Memory B cell (primary cell): ENCODE measurements at regions not wholly inside any gene's neighbourhood (a gene's known extent, or its start where the extent isn't known, plus 50 kb on each side); places are given as distances from the start of the nearest gene placed in this dataset.
A peak's percentile ranks its signal among the peaks of the same experiment; 100 is the strongest.
"Not testable (repeated sequence)": the region's sequence is repeated elsewhere in the genome, so short reads cannot be mapped to it uniquely, and the experiment has no call there.

ENCODE experiments used
- ATAC-seq: fragments of 150-1000 bp; cut with Tn5 transposase; 2 replicates; pipeline ENCODE4 v1.10.0; 2021; ENCODE audit warnings: low read depth, mild to moderate bottlenecking, moderate library complexity
- DNase-seq, 2 donors: peaks; one replicate each; pipeline ENCODE4 v3.0.0; 2022; ENCODE audit warnings: low spot score in 2 of 2
- H3K27ac Mint-ChIP-seq: one replicate; pipeline ENCODE4 v1.8.0; 2022; ENCODE audit warnings: mild to moderate bottlenecking, moderate library complexity, mixed read lengths
- H3K27me3 Mint-ChIP-seq: one replicate; pipeline ENCODE4 v1.8.0; 2022; ENCODE audit warnings: mixed read lengths
- H3K36me3 Mint-ChIP-seq: one replicate; pipeline ENCODE4 v1.8.0; 2022; ENCODE audit warnings: mild to moderate bottlenecking, mixed read lengths
- H3K4me1 Mint-ChIP-seq: one replicate; pipeline ENCODE4 v1.8.0; 2022; ENCODE audit warnings: mixed read lengths
- H3K4me3 Mint-ChIP-seq: one replicate; pipeline ENCODE4 v1.8.0; 2022; ENCODE audit warnings: mild to moderate bottlenecking, moderate library complexity, mixed read lengths
- H3K9me3 Mint-ChIP-seq: one replicate; pipeline ENCODE4 v1.8.0; 2022; ENCODE audit warnings: mixed read lengths

GRCh38 chr7:28900311-28900710, 57.8 kb downstream of the TRIL start:
- Mint-ChIP-seq H3K4me1 (no peaks in the 10 kb centered on the region), H3K4me3 (no peak overlapping the region), H3K9me3 (no peaks in the 10 kb centered on the region), H3K27me3 (peaks cover 7% of the 10 kb centered on the region), H3K27ac (no peak overlapping the region), H3K36me3 (no peaks in the 10 kb centered on the region)
- no peak for ATAC-seq
- no peak for DNase-seq

DNA sequence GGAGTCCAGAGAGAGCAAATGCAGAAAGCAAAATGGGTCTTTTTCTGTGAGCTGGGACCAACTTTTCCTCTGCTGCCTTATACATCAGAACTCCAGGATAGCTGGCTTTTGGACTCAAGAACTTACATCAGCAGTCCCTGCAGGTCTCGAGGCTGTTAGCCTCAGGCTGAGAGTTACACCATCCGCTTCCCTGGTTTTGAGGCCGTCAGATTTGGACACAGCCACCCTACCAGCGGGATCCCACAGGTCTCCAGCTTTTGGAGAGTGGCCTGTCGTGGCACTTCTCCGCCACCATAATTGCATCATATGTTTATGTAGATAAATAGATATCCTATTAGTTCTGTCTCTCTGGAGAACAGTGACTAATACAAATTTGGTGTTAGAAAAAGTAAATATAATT, 64.2 kb downstream of the TRIL start:
- Mint-ChIP-seq H3K27me3 (peaks cover 7% of the 10 kb centered on the region), H3K4me1 (peaks cover 2% of the 10 kb centered on the region), H3K9me3 (no peaks in the 10 kb centered on the region), H3K27ac (no peak overlapping the region), H3K4me3 (no peak overlapping the region), H3K36me3 (no peaks in the 10 kb centered on the region)
- DNase-seq (no peak), ATAC-seq (no peak)

GRCh38 chr7:28891876-28892234, 66.3 kb downstream of the TRIL start:
- H3K27ac Mint-ChIP-seq, H3K36me3 Mint-ChIP-seq, DNase-seq, H3K9me3 Mint-ChIP-seq, ATAC-seq, H3K4me1 Mint-ChIP-seq, H3K27me3 Mint-ChIP-seq, H3K4me3 Mint-ChIP-seq: not testable (repeated sequence)

GRCh38 chr7:28891192-28891875, 66.8 kb downstream of the TRIL start:
- ATAC-seq (no peak), DNase-seq (no peak)
- Mint-ChIP-seq H3K4me1 (peaks cover 2% of the 10 kb centered on the region), H3K9me3 (peaks cover 1% of the 10 kb centered on the region), H3K36me3 (no peaks in the 10 kb centered on the region), H3K27me3 (peaks cover 8% of the 10 kb centered on the region), H3K4me3 (no peak overlapping the region), H3K27ac (no peak overlapping the region)

DNA sequence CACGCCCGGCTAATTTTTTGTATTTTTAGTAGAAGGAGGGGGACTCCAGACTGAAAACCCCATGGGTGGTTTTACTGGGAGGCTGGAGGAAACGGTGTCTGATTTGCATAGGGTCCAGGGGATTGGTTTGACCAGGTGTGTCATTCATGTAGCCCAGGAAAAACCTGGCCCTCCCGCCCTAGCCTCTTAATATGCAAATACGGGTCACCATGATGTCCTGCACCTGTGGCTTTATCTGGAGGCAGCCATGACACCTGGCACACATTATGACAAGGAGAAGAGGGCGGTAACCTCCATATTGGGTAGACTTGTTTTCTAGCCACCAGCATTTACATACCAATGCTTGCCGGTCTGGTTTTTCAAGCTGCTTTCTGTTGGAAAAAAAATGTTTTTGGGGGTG, 68.0 kb downstream of the TRIL start:
- Mint-ChIP-seq H3K27me3 (peaks cover 9% of the 10 kb centered on the region), H3K36me3 (no peaks in the 10 kb centered on the region), H3K4me1 (peaks cover 2% of the 10 kb centered on the region), H3K27ac (no peak overlapping the region), H3K4me3 (peak overlapping the region; percentile 3), H3K9me3 (peaks cover 1% of the 10 kb centered on the region)
- ATAC-seq = peak; percentile 92
- peak in 1 of 2 donors; percentile 16 for DNase-seq

DNA sequence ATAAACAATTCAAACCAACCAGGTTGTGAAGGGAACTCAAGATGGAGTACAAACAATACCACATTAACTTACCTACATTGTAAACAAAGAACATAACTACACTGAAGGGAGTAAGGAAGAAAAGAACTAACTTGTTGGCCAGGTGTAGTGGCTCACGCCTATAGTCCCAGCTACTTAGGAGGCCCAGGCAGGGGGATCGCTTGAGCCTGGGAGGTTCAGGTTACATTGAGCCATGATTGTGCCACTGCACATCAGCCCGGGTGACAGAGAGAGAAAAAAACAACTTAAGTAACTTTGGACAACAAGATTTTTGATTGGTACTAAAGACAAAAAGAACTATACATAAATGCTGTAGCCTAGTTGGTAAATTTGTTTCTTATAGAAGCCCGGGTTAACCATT, 68.8 kb downstream of the TRIL start:
- Mint-ChIP-seq H3K4me3 (no peak overlapping the region), H3K27ac (no peak overlapping the region), H3K9me3 (peaks cover 1% of the 10 kb centered on the region), H3K36me3 (no peaks in the 10 kb centered on the region), H3K27me3 (peaks cover 9% of the 10 kb centered on the region), H3K4me1 (peaks cover 2% of the 10 kb centered on the region)
- no peak for ATAC-seq
- no peak for DNase-seq

- H3K9me3 Mint-ChIP-seq = peaks cover 1% of the 10 kb centered on the region
- ATAC-seq (no peak), DNase-seq (no peak)
- peaks cover 11% of the 10 kb centered on the region for H3K27me3 Mint-ChIP-seq
- H3K4me3 Mint-ChIP-seq = no peak overlapping the region
- no peak overlapping the region for H3K27ac Mint-ChIP-seq
- H3K4me1 Mint-ChIP-seq = no peaks in the 10 kb centered on the region
- peaks cover 1% of the 10 kb centered on the region for H3K36me3 Mint-ChIP-seq
Observed at GRCh38 chr7:28885771-28886170, 72.4 kb downstream of the TRIL start.

GRCh38 chr7:28882869-28883470, 75.2 kb downstream of the TRIL start:
- Mint-ChIP-seq H3K4me1 (peaks cover 5% of the 10 kb centered on the region), H3K27me3 (peaks cover 8% of the 10 kb centered on the region), H3K27ac (no peak overlapping the region), H3K36me3 (peaks cover 1% of the 10 kb centered on the region), H3K9me3 (no peaks in the 10 kb centered on the region), H3K4me3 (no peak overlapping the region)
- no peak for DNase-seq
- no peak for ATAC-seq

DNA sequence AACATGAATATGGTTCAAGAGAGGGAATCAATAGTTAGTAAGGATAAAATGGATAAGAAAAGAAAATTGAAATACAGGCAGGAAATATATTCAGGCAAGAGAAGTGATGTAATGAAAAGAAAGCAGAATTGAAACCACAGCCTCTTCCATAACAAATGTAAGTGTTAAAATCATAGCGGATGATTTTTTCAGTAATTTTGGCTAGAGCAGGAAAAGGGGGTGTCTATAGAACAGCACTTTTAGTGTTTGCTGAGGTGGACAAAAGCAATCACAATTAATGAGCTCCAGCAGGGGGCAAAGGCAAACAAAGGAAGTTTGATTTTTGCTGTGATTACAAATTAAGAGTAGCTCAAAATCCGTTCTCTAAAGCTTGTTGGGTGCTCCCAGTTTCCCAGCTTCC, 79.0 kb downstream of the TRIL start:
- ATAC-seq = peak; percentile 45

DNA sequence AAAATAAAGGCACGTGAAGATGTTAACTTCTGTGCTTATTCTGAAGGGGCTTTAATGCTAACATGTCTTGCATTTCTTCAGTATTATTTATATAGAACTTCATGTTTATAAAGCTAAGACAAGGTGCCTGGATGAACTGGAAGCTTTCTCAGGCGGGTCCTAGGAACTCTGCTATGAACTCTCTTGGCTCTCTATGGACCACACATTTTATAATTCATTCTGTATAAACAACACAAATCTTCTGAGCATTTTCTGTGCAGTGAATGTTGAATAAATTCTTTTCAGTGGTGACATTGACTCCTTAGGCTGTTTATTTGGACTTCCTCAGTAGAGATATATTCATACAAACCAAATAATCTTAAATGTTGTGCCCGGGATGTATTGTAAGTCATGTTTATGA, 79.6 kb downstream of the TRIL start:
- no peak overlapping the region for H3K27ac Mint-ChIP-seq
- no peaks in the 10 kb centered on the region for H3K9me3 Mint-ChIP-seq
- peaks cover 5% of the 10 kb centered on the region for H3K4me1 Mint-ChIP-seq
- peaks cover 12% of the 10 kb centered on the region for H3K27me3 Mint-ChIP-seq
- ATAC-seq (no peak), DNase-seq (no peak)
- H3K36me3 Mint-ChIP-seq = peaks cover 1% of the 10 kb centered on the region
- H3K4me3 Mint-ChIP-seq = no peak overlapping the region

More for the DNA sequence above, 79.0 kb downstream of the TRIL start:
- Mint-ChIP-seq H3K4me3 (no peak overlapping the region), H3K4me1 (peaks cover 5% of the 10 kb centered on the region), H3K36me3 (peaks cover 1% of the 10 kb centered on the region), H3K27ac (no peak overlapping the region), H3K27me3 (peaks cover 12% of the 10 kb centered on the region), H3K9me3 (no peaks in the 10 kb centered on the region)
- no peak for DNase-seq
